C1 segment of cervical spinal cord (tissue), 14 donors: ENCODE measurements at regions not wholly inside any gene's neighbourhood (a gene's known extent, or its start where the extent isn't known, plus 50 kb on each side); places are given as distances from the start of the nearest gene placed in this dataset.
"Not testable (repeated sequence)": the region's sequence is repeated elsewhere in the genome, so short reads cannot be mapped to it uniquely, and the experiment has no call there.

Source experiments
- DNase-seq, 14 donors: peaks; one replicate each; lab custom pipeline; 2025; lab: John Stamatoyannopoulos, UW

- no peak for DNase-seq
Measured at GRCh38 chr2:22458440-22458839, 926.5 kb upstream of the KLHL29 start.

GRCh38 chr2:22475103-22475502, 909.9 kb upstream of the KLHL29 start:
- DNase-seq: not testable (repeated sequence)

GRCh38 chr2:22478329-22478728, 906.6 kb upstream of the KLHL29 start:
- no peak for DNase-seq

GRCh38 chr2:22481486-22482259, 903.3 kb upstream of the KLHL29 start:
- DNase-seq: peak in 1 of 14 donors; percentile 11

- DNase-seq: no peak
Measured at GRCh38 chr2:22483036-22483435, 901.9 kb upstream of the KLHL29 start.

- DNase-seq: no peak
Measured at GRCh38 chr2:22485486-22485885, 899.5 kb upstream of the KLHL29 start.

- no peak for DNase-seq
Measured at GRCh38 chr2:22486343-22486742, 898.6 kb upstream of the KLHL29 start.

- no peak for DNase-seq
Measured at GRCh38 chr2:22487036-22487435, 897.9 kb upstream of the KLHL29 start.

- DNase-seq: no peak
Measured at GRCh38 chr2:22487541-22487940, 897.4 kb upstream of the KLHL29 start.

GRCh38 chr2:22491442-22491841, 893.5 kb upstream of the KLHL29 start:
- DNase-seq: no peak

- no peak for DNase-seq
Measured at GRCh38 chr2:22494156-22494555, 890.8 kb upstream of the KLHL29 start.

- DNase-seq: no peak
Measured at GRCh38 chr2:22497064-22497463, 887.9 kb upstream of the KLHL29 start.

GRCh38 chr2:22497789-22498188, 887.2 kb upstream of the KLHL29 start:
- no peak for DNase-seq

GRCh38 chr2:22499082-22499839, 885.7 kb upstream of the KLHL29 start:
- DNase-seq: no peak

GRCh38 chr2:22500555-22500935, 884.4 kb upstream of the KLHL29 start:
- DNase-seq: no peak

GRCh38 chr2:22501851-22502250, 883.1 kb upstream of the KLHL29 start:
- DNase-seq: no peak

GRCh38 chr2:22513563-22513962, 871.4 kb upstream of the KLHL29 start:
- no peak for DNase-seq

GRCh38 chr2:22517141-22517540, 867.8 kb upstream of the KLHL29 start:
- DNase-seq: no peak

- DNase-seq: no peak
Measured at GRCh38 chr2:22518641-22519040, 866.3 kb upstream of the KLHL29 start.

GRCh38 chr2:22520369-22521288, 864.4 kb upstream of the KLHL29 start:
- DNase-seq: no peak

- DNase-seq: no peak
Measured at GRCh38 chr2:22521620-22522019, 863.4 kb upstream of the KLHL29 start.

- DNase-seq: no peak
Measured at GRCh38 chr2:22525681-22526080, 859.3 kb upstream of the KLHL29 start.
